SK-N-SH (cell line): ENCODE measurements at regions not wholly inside any gene's neighbourhood (a gene's known extent, or its start where the extent isn't known, plus 50 kb on each side); places are given as distances from the start of the nearest gene placed in this dataset.

Experiments
- CTCF ChIA-PET: fragments of 300-600, 350-600 bp; formaldehyde crosslinking; extraction: SDS; loops from one replicate; lab custom pipeline; 2021; lab: Yijun Ruan, JAX
- POLR2A ChIA-PET: fragments of 350-600 bp; sonication (Branson Sonifier 250); formaldehyde crosslinking; extraction: SDS; loops from one replicate; lab custom pipeline; 2020; ENCODE audit warnings: antibody characterized with exemption, inconsistent platforms; lab: Yijun Ruan, JAX
- DNase-seq: peaks from one replicate; pipeline ENCODE4 v3.0.0; 2012
- H2AFZ ChIP-seq: fragments of 200-600 bp; sonication (generic); 2 replicates; pipeline ENCODE4 v1.8.1; 2016; ENCODE audit warnings: antibody characterized with exemption, mild to moderate bottlenecking, low read depth
- H3F3A ChIP-seq: fragments of 200-600 bp; sonication (generic); replicated peaks from 2 replicates; pipeline ENCODE3; 2016; ENCODE audit warnings: antibody characterized with exemption, mild to moderate bottlenecking; ENCODE audit not compliant: insufficient read depth
- H3K27ac ChIP-seq, 2 experiments: fragments of 200-500 bp in 1 of 2; fragments of 200-600 bp in 1 of 2; sonication (Bioruptor generic) in 1 of 2; sonication (generic), shearing (Covaris generic) in 1 of 2; 2 replicates each; pipeline versions ENCODE4 v1.5.1 to v1.6.1; 2014 to 2016; ENCODE audit warnings: low read depth in 2 of 2, inconsistent platforms in 1 of 2, low read length in 1 of 2, mild to moderate bottlenecking in 1 of 2, mixed read lengths in 1 of 2
- H3K27me3 ChIP-seq: fragments of 200-600 bp; sonication (generic), shearing (Covaris generic); 2 replicates; pipeline ENCODE4 v1.6.1; 2016; ENCODE audit warnings: mixed run types; ENCODE audit not compliant: insufficient read depth
- H3K36me3 ChIP-seq, 2 experiments: fragments of 200-500 bp in 1 of 2; fragments of 200-600 bp in 1 of 2; sonication (Bioruptor generic) in 1 of 2; sonication (generic) in 1 of 2; replicated peaks in 1 of 2; 2 replicates each; pipeline versions ENCODE3 to v1.5.1; 2014 to 2016; ENCODE audit warnings: low read length in 1 of 2, mild to moderate bottlenecking in 1 of 2; ENCODE audit not compliant: insufficient read depth in 2 of 2, control insufficient read depth in 1 of 2
- H3K4me1 ChIP-seq, 2 experiments: fragments of 200-500 bp in 1 of 2; fragments of 200-600 bp in 1 of 2; sonication (Bioruptor generic) in 1 of 2; sonication (generic), shearing (Covaris generic) in 1 of 2; 2 replicates each; pipeline versions ENCODE4 v1.5.1 to v1.6.1; 2014 to 2016; ENCODE audit warnings: low read depth in 1 of 2, low read length in 1 of 2, mixed run types in 1 of 2; ENCODE audit not compliant: insufficient read depth in 2 of 2, control insufficient read depth in 1 of 2
- H3K4me2 ChIP-seq: fragments of 200-600 bp; sonication (generic), shearing (Covaris generic); 2 replicates; pipeline ENCODE4 v1.6.1; 2017; ENCODE audit warnings: mixed run types
- H3K4me3 ChIP-seq, 2 experiments: fragments of 200-500 bp in 1 of 2; fragments of 200-600 bp in 1 of 2; sonication (Bioruptor generic) in 1 of 2; sonication (generic), shearing (Covaris generic) in 1 of 2; 2 replicates each; pipeline versions ENCODE4 v1.5.1 to v1.8.1; 2014 to 2016; ENCODE audit warnings: low read depth in 2 of 2, inconsistent platforms in 1 of 2, low read length in 1 of 2, mild to moderate bottlenecking in 1 of 2, mixed read lengths in 1 of 2, moderate library complexity in 1 of 2
- H3K79me2 ChIP-seq: fragments of 200-600 bp; sonication (generic); 2 replicates; pipeline ENCODE4 v1.8.1; 2017; ENCODE audit warnings: mild to moderate bottlenecking; ENCODE audit not compliant: insufficient read depth
- H3K9ac ChIP-seq: fragments of 200-600 bp; sonication (generic); 2 replicates; pipeline ENCODE4 v1.6.1; 2017; ENCODE audit warnings: mixed run types
- H3K9me2 ChIP-seq: fragments of 200-600 bp; sonication (generic); 2 replicates; pipeline ENCODE4 v1.6.1; 2017; ENCODE audit warnings: mixed run types
- H3K9me3 ChIP-seq: fragments of 200-600 bp; sonication (generic); 2 replicates; pipeline ENCODE4 v1.6.1; 2017; ENCODE audit warnings: mixed run types, mild to moderate bottlenecking, moderate library complexity
- H4K20me1 ChIP-seq: fragments of 200-600 bp; sonication (generic); 2 replicates; pipeline ENCODE4 v1.6.1; 2017; ENCODE audit warnings: mild to moderate bottlenecking, mixed run types; ENCODE audit not compliant: insufficient read depth
- CHD2 ChIP-seq: fragments of 150-350 bp; IDR thresholded peaks from 2 replicates; pipeline ENCODE4 v1.6.1; 2018; ENCODE audit warnings: low read length; ENCODE audit not compliant: partially characterized antibody
- ELF1 ChIP-seq: IDR thresholded peaks from 2 replicates; pipeline ENCODE4 v1.4.0; 2012
- EZH2phosphoT487 ChIP-seq: fragments of 200-600 bp; sonication (generic); IDR thresholded peaks from 2 replicates; pipeline ENCODE4 v1.6.1; 2017; ENCODE audit warnings: low read depth, mixed run types, mild to moderate bottlenecking, antibody characterized with exemption, moderate library complexity, borderline replicate concordance
- FOSL2 ChIP-seq: IDR thresholded peaks from 2 replicates; pipeline ENCODE4 v1.4.0; 2012; ENCODE audit warnings: low read depth, mild to moderate bottlenecking, moderate library complexity, borderline replicate concordance
- FOXM1 ChIP-seq: IDR thresholded peaks from 2 replicates; pipeline ENCODE4 v1.4.0; 2012; ENCODE audit warnings: low read depth, mild to moderate bottlenecking
- GABPA ChIP-seq: IDR thresholded peaks from 2 replicates; pipeline ENCODE4 v1.4.0; 2012; ENCODE audit warnings: low read depth, mild to moderate bottlenecking
- GATA2 ChIP-seq: sonication (generic); formaldehyde crosslinking; IDR thresholded peaks from 2 replicates; pipeline ENCODE4 v1.5.0; 2020; ENCODE audit warnings: mild to moderate bottlenecking, missing genetic modification reagents
- NRF1 ChIP-seq: IDR thresholded peaks from 2 replicates; pipeline ENCODE4 v1.6.1; 2012; ENCODE audit warnings: low read depth, mild to moderate bottlenecking, low read length
- RAD21 ChIP-seq: IDR thresholded peaks from 2 replicates; pipeline ENCODE4 v1.6.1; 2012; ENCODE audit warnings: mild to moderate bottlenecking, low read length
- RFX5 ChIP-seq: IDR thresholded peaks from 2 replicates; pipeline ENCODE4 v1.6.1; 2012; ENCODE audit warnings: mild to moderate bottlenecking, improper control_type of control experiment, low read length
- RXRA ChIP-seq: IDR thresholded peaks from 2 replicates; pipeline ENCODE4 v1.4.0; 2012; ENCODE audit warnings: low read depth, mild to moderate bottlenecking, borderline replicate concordance
- SIN3A ChIP-seq: IDR thresholded peaks from 2 replicates; pipeline ENCODE4 v1.6.1; 2012; ENCODE audit warnings: low read depth, mild to moderate bottlenecking, low read length, moderate library complexity, borderline replicate concordance
- TCF12 ChIP-seq: IDR thresholded peaks from 2 replicates; pipeline ENCODE4 v1.4.0; 2012
- YY1 ChIP-seq: IDR thresholded peaks from 2 replicates; pipeline ENCODE4 v1.4.0; 2012; ENCODE audit warnings: low read depth, mild to moderate bottlenecking
- WGBS: methylation state at CpG from one replicate; pipeline ENCODE4 v1.1.6; 2017; ENCODE audit warnings: low lambda C conversion rate; 5-methylcytosine and 5-hydroxymethylcytosine counted together
- TF ChIP-seq, protein P1 (sequence below): IDR thresholded peaks from 2 replicates; pipeline ENCODE4 v1.6.1; 2012; ENCODE audit warnings: mild to moderate bottlenecking, low read depth, low read length, moderate library complexity
- TF ChIP-seq, protein P2 (sequence below): IDR thresholded peaks from 2 replicates; pipeline ENCODE4 v1.4.0; 2012; ENCODE audit warnings: low read depth, borderline replicate concordance
- TF ChIP-seq, protein P3 (sequence below): IDR thresholded peaks from 2 replicates; pipeline ENCODE4; 2012

DNA sequence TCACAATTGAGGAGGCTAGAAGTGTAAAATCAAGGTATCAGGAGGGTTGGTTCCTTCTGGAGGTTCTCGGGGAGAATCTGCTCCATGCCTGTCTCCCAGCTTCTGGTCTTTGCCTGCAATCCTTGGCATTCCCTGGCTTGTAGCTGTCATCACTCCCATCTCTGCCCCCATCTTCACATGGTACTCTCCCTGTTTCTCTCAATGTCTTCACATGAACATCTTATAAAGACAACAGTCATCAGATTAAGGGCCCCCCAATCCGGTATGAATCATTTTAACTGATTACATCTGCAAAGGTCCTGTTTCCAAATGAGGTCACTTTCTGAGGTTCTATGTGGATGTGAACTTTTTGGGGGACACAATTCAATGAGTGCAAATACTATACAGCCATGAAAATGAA, 113.0 kb upstream of the GALNT15 start:
- H3K27me3 ChIP-seq, result no peaks in the 10 kb centered on the region
- H3K27ac ChIP-seq, result peak overlapping the region in 1 of 2 experiments; percentile 99; a peak in 2 of 4 replicates
- no peaks in the 10 kb centered on the region for H3K36me3 ChIP-seq
- TF ChIP-seq SIN3A (no peak), TCF12 (0 out of 2 replicates have a peak, but pooled peaks have one; percentile 35)
- no peaks in the 10 kb centered on the region for H3K9me3 ChIP-seq
- peaks cover 3 to 41% of the 10 kb centered on the region in 2 experiments for H3K4me1 ChIP-seq
- H3K4me3 ChIP-seq, result no peak overlapping the region
- H4K20me1 ChIP-seq, result no peaks in the 10 kb centered on the region
- no peak overlapping the region for H2AFZ ChIP-seq
- peak overlapping the region; percentile 71 for H3K4me2 ChIP-seq
- H3K79me2 ChIP-seq, result no peaks in the 10 kb centered on the region
- POLR2A ChIA-PET, result no interaction called here
- DNase-seq, result no peak
- CTCF ChIA-PET, result interaction anchor here (1.1 to 4.6 kb wide), 3 partner anchors 11 to 117 kb away, joined by 3 to 37 read pairs (median 3); no protein-coding TSS in a partner anchor
- H3K9me2 ChIP-seq, result no peaks in the 10 kb centered on the region
- peak overlapping the region; percentile 92 for H3K9ac ChIP-seq
- WGBS, result 74% methylated on average over 2 of the region's 2 CpGs
- peaks cover 50% of the 10 kb centered on the region for H3F3A ChIP-seq

DNA sequence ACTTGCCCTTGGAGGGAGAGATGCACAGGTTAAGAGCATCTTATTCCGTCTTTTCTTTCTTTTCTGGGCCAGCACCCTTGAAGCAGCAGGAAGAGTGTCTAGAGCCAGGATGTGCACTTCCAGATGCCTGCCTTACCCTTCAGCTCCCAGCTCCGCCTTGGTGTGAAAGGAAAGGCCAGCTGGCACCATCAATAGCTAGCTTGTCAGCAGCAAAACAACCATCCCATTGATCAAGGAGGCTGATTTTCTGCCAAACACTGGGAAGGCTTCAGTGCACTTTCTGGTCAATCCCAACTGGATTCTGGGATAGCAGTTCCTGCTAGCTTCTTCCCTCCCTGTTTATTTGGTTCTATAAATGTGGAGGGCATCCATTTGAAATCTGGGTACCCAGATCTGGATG, 110.9 kb upstream of the GALNT15 start:
- no peak for TF ChIP-seq YY1
- TF ChIP-seq RAD21, result no peak
- no peak for TF ChIP-seq FOXM1
- TF ChIP-seq, protein P1, sequence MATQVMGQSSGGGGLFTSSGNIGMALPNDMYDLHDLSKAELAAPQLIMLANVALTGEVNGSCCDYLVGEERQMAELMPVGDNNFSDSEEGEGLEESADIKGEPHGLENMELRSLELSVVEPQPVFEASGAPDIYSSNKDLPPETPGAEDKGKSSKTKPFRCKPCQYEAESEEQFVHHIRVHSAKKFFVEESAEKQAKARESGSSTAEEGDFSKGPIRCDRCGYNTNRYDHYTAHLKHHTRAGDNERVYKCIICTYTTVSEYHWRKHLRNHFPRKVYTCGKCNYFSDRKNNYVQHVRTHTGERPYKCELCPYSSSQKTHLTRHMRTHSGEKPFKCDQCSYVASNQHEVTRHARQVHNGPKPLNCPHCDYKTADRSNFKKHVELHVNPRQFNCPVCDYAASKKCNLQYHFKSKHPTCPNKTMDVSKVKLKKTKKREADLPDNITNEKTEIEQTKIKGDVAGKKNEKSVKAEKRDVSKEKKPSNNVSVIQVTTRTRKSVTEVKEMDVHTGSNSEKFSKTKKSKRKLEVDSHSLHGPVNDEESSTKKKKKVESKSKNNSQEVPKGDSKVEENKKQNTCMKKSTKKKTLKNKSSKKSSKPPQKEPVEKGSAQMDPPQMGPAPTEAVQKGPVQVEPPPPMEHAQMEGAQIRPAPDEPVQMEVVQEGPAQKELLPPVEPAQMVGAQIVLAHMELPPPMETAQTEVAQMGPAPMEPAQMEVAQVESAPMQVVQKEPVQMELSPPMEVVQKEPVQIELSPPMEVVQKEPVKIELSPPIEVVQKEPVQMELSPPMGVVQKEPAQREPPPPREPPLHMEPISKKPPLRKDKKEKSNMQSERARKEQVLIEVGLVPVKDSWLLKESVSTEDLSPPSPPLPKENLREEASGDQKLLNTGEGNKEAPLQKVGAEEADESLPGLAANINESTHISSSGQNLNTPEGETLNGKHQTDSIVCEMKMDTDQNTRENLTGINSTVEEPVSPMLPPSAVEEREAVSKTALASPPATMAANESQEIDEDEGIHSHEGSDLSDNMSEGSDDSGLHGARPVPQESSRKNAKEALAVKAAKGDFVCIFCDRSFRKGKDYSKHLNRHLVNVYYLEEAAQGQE, result no peak
- no peak for TF ChIP-seq CHD2
- no peak for TF ChIP-seq EZH2phosphoT487
- TF ChIP-seq SIN3A, result no peak
- no peak for TF ChIP-seq RFX5
- TF ChIP-seq FOSL2, result no peak
- TF ChIP-seq ELF1, result no peak
- TF ChIP-seq NRF1, result no peak
- TF ChIP-seq, protein P2, sequence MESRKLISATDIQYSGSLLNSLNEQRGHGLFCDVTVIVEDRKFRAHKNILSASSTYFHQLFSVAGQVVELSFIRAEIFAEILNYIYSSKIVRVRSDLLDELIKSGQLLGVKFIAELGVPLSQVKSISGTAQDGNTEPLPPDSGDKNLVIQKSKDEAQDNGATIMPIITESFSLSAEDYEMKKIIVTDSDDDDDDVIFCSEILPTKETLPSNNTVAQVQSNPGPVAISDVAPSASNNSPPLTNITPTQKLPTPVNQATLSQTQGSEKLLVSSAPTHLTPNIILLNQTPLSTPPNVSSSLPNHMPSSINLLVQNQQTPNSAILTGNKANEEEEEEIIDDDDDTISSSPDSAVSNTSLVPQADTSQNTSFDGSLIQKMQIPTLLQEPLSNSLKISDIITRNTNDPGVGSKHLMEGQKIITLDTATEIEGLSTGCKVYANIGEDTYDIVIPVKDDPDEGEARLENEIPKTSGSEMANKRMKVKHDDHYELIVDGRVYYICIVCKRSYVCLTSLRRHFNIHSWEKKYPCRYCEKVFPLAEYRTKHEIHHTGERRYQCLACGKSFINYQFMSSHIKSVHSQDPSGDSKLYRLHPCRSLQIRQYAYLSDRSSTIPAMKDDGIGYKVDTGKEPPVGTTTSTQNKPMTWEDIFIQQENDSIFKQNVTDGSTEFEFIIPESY, result no peak
- no peak for TF ChIP-seq RXRA
- no peak for TF ChIP-seq GATA2
- TF ChIP-seq, protein P3, sequence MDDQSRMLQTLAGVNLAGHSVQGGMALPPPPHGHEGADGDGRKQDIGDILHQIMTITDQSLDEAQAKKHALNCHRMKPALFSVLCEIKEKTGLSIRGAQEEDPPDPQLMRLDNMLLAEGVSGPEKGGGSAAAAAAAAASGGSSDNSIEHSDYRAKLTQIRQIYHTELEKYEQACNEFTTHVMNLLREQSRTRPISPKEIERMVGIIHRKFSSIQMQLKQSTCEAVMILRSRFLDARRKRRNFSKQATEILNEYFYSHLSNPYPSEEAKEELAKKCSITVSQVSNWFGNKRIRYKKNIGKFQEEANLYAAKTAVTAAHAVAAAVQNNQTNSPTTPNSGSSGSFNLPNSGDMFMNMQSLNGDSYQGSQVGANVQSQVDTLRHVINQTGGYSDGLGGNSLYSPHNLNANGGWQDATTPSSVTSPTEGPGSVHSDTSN, result no peak
- no peak for TF ChIP-seq GABPA
- ChIA-PET CTCF (no interaction called here), POLR2A (no interaction called here)
- Histone ChIP-seq H3F3A (peaks cover 69% of the 10 kb centered on the region), H4K20me1 (no peaks in the 10 kb centered on the region), H3K9me2 (no peaks in the 10 kb centered on the region), H3K4me3 (no peak overlapping the region), H3K9ac (no peak overlapping the region), H3K27me3 (no peaks in the 10 kb centered on the region), H3K4me1 (peaks cover 8 to 62% of the 10 kb centered on the region in 2 experiments), H3K27ac (no peak overlapping the region), H3K79me2 (no peaks in the 10 kb centered on the region), H3K9me3 (no peaks in the 10 kb centered on the region), H3K4me2 (no peak overlapping the region), H2AFZ (no peak overlapping the region), H3K36me3 (no peaks in the 10 kb centered on the region)
- 87% methylated on average over 2 of the region's 2 CpGs for WGBS
- DNase-seq, result no peak
